Peyer's patch (tissue), 4 donors: ENCODE measurements at regions not wholly inside any gene's neighbourhood (a gene's known extent, or its start where the extent isn't known, plus 50 kb on each side); places are given as distances from the start of the nearest gene placed in this dataset.

Experiments
- DNase-seq, 3 donors: peaks; one replicate each; pipeline ENCODE4 v3.0.0-alpha.2; 2017 to 2019
- H3K27ac ChIP-seq, 4 donors: fragments of 200-600 bp; sonication (generic); one replicate each; pipeline ENCODE4 v1.5.1; 2016 to 2019
- H3K27me3 ChIP-seq, 2 donors: fragments of 200-600 bp; sonication (generic); one replicate each; pipeline ENCODE4 v1.5.1; 2019
- H3K36me3 ChIP-seq, 3 donors: fragments of 200-600 bp; sonication (generic); one replicate each; pipeline ENCODE4 v1.5.1; 2016 to 2019
- H3K4me1 ChIP-seq, 4 donors: fragments of 200-600 bp; sonication (generic); one replicate each; pipeline ENCODE4 v1.5.1; 2016 to 2019
- H3K4me3 ChIP-seq, 4 donors: fragments of 200-600 bp; sonication (generic); 1 replicate in 3 of 4; 2 replicates in 1 of 4; pipeline ENCODE4 v1.5.1; 2016 to 2019; ENCODE audit warnings: mild to moderate bottlenecking in 1 of 4
- H3K9me3 ChIP-seq, 4 donors: fragments of 200-600 bp; sonication (generic); one replicate each; pipeline ENCODE4 v1.5.1; 2016 to 2019; ENCODE audit warnings: mild to moderate bottlenecking in 1 of 4
- POLR2A ChIP-seq, 2 donors: fragments of 450-650 bp; IDR thresholded peaks; one replicate each; pipeline ENCODE4 v1.5.1; 2017; ENCODE audit warnings: antibody characterized with exemption in 2 of 2, mild to moderate bottlenecking in 2 of 2, moderate library complexity in 2 of 2
- TF ChIP-seq, protein P1 (sequence below), 6 experiments: fragments of 450-650 bp in 4 of 6; fragments of 200-600 bp in 2 of 6; sonication (generic) in 1 of 6; IDR thresholded peaks; one replicate each; pipeline ENCODE4 v1.5.1; 2017 to 2019; ENCODE audit warnings: antibody characterized with exemption in 6 of 6, mild to moderate bottlenecking in 3 of 6, moderate library complexity in 1 of 6

DNA sequence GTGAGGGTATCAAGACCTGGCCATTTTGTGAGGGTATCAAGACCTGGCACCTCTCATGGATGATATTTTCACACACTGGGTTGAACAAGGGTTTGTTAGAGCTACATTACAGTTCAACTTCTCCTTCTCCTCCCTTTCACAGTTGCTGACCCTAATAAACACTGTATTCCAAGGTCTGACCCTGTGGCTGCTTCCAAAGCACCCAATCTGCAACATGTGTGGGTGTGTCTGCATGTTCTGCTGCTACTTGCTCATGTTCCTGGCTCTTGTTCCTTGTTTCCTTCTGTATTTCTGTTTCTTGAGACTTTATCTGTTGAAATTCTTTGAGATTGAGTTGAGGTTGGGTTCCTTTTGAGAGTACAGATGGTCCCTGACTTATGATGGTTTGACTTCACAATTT is 162.1 kb upstream of the GMDS start:
- Histone ChIP-seq H3K27ac (no peak overlapping the region), H3K4me3 (no peak overlapping the region), H3K27me3 (no peaks in the 10 kb centered on the region), H3K9me3 (no peaks in the 10 kb centered on the region), H3K36me3 (no peaks in the 10 kb centered on the region), H3K4me1 (no peaks in the 10 kb centered on the region)
- no peak for TF ChIP-seq POLR2A (IDR thresholded peaks at IDR 0.05)
- TF ChIP-seq, protein P1, sequence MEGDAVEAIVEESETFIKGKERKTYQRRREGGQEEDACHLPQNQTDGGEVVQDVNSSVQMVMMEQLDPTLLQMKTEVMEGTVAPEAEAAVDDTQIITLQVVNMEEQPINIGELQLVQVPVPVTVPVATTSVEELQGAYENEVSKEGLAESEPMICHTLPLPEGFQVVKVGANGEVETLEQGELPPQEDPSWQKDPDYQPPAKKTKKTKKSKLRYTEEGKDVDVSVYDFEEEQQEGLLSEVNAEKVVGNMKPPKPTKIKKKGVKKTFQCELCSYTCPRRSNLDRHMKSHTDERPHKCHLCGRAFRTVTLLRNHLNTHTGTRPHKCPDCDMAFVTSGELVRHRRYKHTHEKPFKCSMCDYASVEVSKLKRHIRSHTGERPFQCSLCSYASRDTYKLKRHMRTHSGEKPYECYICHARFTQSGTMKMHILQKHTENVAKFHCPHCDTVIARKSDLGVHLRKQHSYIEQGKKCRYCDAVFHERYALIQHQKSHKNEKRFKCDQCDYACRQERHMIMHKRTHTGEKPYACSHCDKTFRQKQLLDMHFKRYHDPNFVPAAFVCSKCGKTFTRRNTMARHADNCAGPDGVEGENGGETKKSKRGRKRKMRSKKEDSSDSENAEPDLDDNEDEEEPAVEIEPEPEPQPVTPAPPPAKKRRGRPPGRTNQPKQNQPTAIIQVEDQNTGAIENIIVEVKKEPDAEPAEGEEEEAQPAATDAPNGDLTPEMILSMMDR (IDR thresholded peaks at IDR 0.05), result no peak
- no peak for DNase-seq

DNA sequence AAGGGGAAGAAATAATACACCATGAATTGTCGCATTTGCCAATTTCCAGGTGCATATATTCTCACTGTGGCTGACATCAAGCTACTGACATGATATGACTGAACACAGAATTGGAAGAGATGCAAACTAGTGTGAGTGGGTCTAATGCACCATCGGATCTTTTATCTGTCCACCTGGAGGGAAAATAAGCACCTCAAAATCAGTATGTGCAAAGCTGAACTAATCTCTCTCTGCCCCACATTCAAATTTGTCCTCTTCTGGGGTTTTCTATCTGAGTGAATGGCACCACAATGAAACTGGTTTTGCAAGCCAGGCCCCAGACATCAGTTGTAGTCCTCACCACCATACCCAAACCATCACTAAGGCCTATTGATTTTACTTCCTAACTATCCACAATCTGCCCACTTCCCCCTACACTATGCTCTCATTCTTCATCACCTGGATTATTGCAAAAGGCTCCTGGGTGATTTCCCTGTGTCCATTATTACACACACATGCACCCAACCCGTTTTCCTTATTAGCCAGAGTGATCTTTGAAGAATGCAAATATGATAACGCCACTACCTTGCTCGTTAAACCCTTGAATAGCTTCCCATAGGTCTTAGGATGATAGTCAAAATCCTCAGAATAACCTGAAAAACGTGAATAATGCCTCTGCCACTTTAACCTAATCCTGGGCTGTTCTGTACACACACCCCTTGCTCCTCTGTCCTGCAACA is 159.0 kb upstream of the GMDS start:
- Histone ChIP-seq H3K4me1 (no peaks in the 10 kb centered on the region), H3K27me3 (no peaks in the 10 kb centered on the region), H3K36me3 (no peaks in the 10 kb centered on the region), H3K9me3 (no peaks in the 10 kb centered on the region), H3K27ac (no peak overlapping the region), H3K4me3 (no peak overlapping the region)
- no peak for DNase-seq
- TF ChIP-seq, protein P1 (IDR thresholded peaks at IDR 0.05), result no peak
- no peak for TF ChIP-seq POLR2A (IDR thresholded peaks at IDR 0.05)

DNA sequence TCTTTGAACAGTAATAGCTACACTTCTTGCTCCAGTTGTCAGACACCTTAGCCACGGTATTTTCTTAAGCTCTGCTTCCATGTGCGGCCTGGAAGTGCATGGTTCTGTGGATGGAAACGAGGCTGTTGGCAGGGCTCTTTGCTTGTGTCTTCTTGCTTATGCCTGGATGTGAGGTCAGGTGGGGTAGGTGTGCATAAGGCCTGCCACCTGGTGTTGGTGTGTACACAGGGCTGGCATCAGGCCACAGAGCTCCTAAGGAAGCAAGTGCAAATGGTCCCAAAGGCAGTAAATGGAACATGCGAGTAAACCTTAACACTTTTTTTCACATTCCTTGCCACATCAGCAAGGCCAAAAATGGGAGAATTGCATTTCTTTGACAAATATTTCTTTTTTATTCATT is 158.1 kb upstream of the GMDS start:
- Histone ChIP-seq H3K4me1 (no peaks in the 10 kb centered on the region), H3K27ac (no peak overlapping the region), H3K36me3 (no peaks in the 10 kb centered on the region), H3K9me3 (no peaks in the 10 kb centered on the region), H3K27me3 (no peaks in the 10 kb centered on the region), H3K4me3 (no peak overlapping the region)
- DNase-seq, result peak in 2 of 3 donors; percentile 55 to 64
- TF ChIP-seq, protein P1 (IDR thresholded peaks at IDR 0.05), result no peak
- TF ChIP-seq POLR2A (IDR thresholded peaks at IDR 0.05), result no peak

DNA sequence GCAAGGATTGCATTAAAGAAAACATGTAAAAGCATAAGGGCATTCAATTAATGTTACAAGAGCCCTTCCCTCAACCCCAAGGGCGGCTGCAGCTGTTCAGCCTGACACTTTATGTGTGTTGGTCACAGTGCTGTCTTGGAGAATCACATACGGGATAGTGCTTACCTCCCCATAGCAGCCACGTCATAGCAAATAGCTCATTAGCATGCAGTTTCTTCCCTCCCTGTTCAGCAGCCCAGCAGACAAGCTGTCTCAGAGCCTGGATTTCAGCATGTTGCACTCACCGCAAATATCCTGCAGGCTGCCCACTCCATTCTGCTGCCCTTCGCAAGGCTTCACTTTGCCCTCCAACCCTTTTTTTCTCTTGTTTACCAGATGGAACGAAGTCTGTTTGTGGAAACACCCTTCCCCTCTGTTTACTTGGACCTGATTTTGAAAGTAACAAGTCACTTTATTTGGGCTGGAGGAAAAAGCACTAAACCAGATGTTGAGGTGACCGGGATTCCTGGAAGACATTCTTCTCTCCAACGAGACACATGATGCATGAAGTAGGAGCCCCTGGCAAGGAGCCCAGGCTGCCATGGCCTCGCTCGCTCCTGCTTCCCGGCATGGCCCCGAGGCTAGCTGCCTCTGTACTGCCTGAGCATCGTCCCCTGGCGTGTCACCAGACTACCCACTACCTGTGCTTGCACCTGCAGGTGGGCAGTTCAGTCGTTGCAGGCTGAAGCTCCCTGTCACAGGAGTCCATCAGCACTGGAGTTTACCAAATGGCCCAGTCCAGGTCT is 151.6 kb upstream of the GMDS start:
- no peaks in the 10 kb centered on the region for H3K4me1 ChIP-seq
- no peak for DNase-seq

DNA sequence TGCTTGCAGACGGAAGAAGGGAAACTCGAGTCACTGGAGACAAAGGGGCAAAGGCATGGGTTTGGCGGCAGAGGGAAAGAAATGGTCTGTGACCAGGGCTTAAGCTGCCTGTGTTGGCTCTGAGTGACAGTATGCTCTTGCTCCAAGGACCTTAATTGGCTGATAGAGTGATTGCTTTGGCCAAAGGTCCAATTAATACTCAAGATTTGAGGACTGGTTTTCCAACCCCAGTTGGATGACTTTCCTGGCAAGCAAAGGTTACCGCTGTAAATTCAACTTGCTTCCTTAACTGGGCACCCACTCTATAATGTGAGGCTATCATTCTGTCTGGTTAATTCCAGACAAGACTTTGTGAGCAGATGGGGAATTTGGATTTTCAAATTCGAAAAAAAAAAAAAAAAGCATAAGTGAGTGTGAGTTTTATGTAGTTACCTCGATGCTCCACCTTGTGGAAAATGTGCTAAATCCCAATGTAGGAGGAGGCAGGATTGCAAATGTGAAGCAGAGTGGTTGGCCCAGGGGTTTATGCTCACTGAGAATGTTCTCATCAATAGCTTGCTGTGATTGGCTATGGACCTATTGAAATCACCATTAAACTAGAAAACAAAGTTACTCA is 150.7 kb upstream of the GMDS start:
- Histone ChIP-seq H3K27me3 (no peaks in the 10 kb centered on the region), H3K4me3 (no peak overlapping the region), H3K9me3 (no peaks in the 10 kb centered on the region), H3K4me1 (no peaks in the 10 kb centered on the region), H3K36me3 (no peaks in the 10 kb centered on the region), H3K27ac (no peak overlapping the region)
- no peak for TF ChIP-seq POLR2A (IDR thresholded peaks at IDR 0.05)
- TF ChIP-seq, protein P1 (IDR thresholded peaks at IDR 0.05), result no peak
- DNase-seq, result no peak

More for the DNA sequence above, 151.6 kb upstream of the GMDS start:
- H3K27ac ChIP-seq, result no peak overlapping the region
- no peak overlapping the region for H3K4me3 ChIP-seq
- no peaks in the 10 kb centered on the region for H3K27me3 ChIP-seq
- H3K36me3 ChIP-seq, result no peaks in the 10 kb centered on the region
- TF ChIP-seq POLR2A (IDR thresholded peaks at IDR 0.05), result no peak
- TF ChIP-seq, protein P1 (IDR thresholded peaks at IDR 0.05), result no peak
- no peaks in the 10 kb centered on the region for H3K9me3 ChIP-seq
